ENCODE measurements at regions not wholly inside any gene's neighbourhood (a gene's known extent, or its start where the extent isn't known, plus 50 kb on each side); places are given as distances from the start of the nearest gene placed in this dataset.

GRCh38 chr3:152733584-152734119, 101.3 kb upstream of the P2RY1 start:
- H3K9me3 ChIP-seq (ENCODE audit: low read depth, low read length), result no peaks in the 10 kb centered on the region
- H3K4me3 ChIP-seq (ENCODE audit: insufficient read depth, low read length), result no peak overlapping the region
- no peaks in the 10 kb centered on the region for H3K27me3 ChIP-seq (ENCODE audit: insufficient read depth, low read length)
- H3K4me1 ChIP-seq (ENCODE audit: insufficient read depth, low read length), result no peaks in the 10 kb centered on the region
- H2AFZ ChIP-seq (ENCODE audit: low read length), result no peak overlapping the region
- no peak overlapping the region for H3K4me2 ChIP-seq (ENCODE audit: insufficient read depth, low read length)
- H3K36me3 ChIP-seq (ENCODE audit: insufficient read depth, low read length), result no peaks in the 10 kb centered on the region
- TF ChIP-seq CTCF (IDR thresholded peaks at IDR 0.05; ENCODE audit: extremely low read depth, low read depth, low read length), result no peak
- H4K20me1 ChIP-seq (ENCODE audit: insufficient read depth, low read length), result no peaks in the 10 kb centered on the region
- no peaks in the 10 kb centered on the region for H3K79me2 ChIP-seq (ENCODE audit: insufficient read depth, low read length)
- H3K27ac ChIP-seq (ENCODE audit: low read depth, low read length), result no peak overlapping the region
- DNase-seq (ENCODE audit: insufficient read length, low spot score, missing footprints), result no peak

- Histone ChIP-seq H2AFZ (ENCODE audit: low read length) (no peak overlapping the region), H3K27me3 (ENCODE audit: insufficient read depth, low read length) (no peaks in the 10 kb centered on the region), H3K4me3 (ENCODE audit: insufficient read depth, low read length) (no peak overlapping the region), H3K9me3 (ENCODE audit: low read depth, low read length) (no peaks in the 10 kb centered on the region), H3K4me1 (ENCODE audit: insufficient read depth, low read length) (no peaks in the 10 kb centered on the region), H3K4me2 (ENCODE audit: insufficient read depth, low read length) (no peak overlapping the region), H3K36me3 (ENCODE audit: insufficient read depth, low read length) (no peaks in the 10 kb centered on the region), H3K27ac (ENCODE audit: low read depth, low read length) (no peak overlapping the region), H4K20me1 (ENCODE audit: insufficient read depth, low read length) (no peaks in the 10 kb centered on the region), H3K79me2 (ENCODE audit: insufficient read depth, low read length) (no peaks in the 10 kb centered on the region)
- no peak for DNase-seq (ENCODE audit: insufficient read length, low spot score, missing footprints)
- no peak for TF ChIP-seq CTCF (IDR thresholded peaks at IDR 0.05; ENCODE audit: extremely low read depth, low read depth, low read length)
Observed at GRCh38 chr3:152737021-152737908, 97.7 kb upstream of the P2RY1 start.

- H4K20me1 ChIP-seq (ENCODE audit: insufficient read depth, low read length), result no peaks in the 10 kb centered on the region
- no peaks in the 10 kb centered on the region for H3K27me3 ChIP-seq (ENCODE audit: insufficient read depth, low read length)
- H3K79me2 ChIP-seq (ENCODE audit: insufficient read depth, low read length), result no peaks in the 10 kb centered on the region
- TF ChIP-seq CTCF (IDR thresholded peaks at IDR 0.05; ENCODE audit: extremely low read depth, low read depth, low read length), result no peak
- H3K27ac ChIP-seq (ENCODE audit: low read depth, low read length), result no peak overlapping the region
- no peak overlapping the region for H2AFZ ChIP-seq (ENCODE audit: low read length)
- no peaks in the 10 kb centered on the region for H3K9me3 ChIP-seq (ENCODE audit: low read depth, low read length)
- DNase-seq (ENCODE audit: insufficient read length, low spot score, missing footprints), result no peak
- no peak overlapping the region for H3K4me3 ChIP-seq (ENCODE audit: insufficient read depth, low read length)
- no peaks in the 10 kb centered on the region for H3K4me1 ChIP-seq (ENCODE audit: insufficient read depth, low read length)
- H3K36me3 ChIP-seq (ENCODE audit: insufficient read depth, low read length), result no peaks in the 10 kb centered on the region
- H3K4me2 ChIP-seq (ENCODE audit: insufficient read depth, low read length), result no peak overlapping the region
Observed at GRCh38 chr3:152738656-152739055, 96.3 kb upstream of the P2RY1 start.

Measured in osteoblast (primary cell).